Common myeloid progenitor, CD34-positive (primary cell): ENCODE measurements at regions not wholly inside any gene's neighbourhood (a gene's known extent, or its start where the extent isn't known, plus 50 kb on each side); places are given as distances from the start of the nearest gene placed in this dataset.

Experiments used
- CTCF ChIA-PET: fragments of 350-600 bp; sonication (Branson Sonifier 250); formaldehyde crosslinking; loops from one replicate; lab custom pipeline; 2021; ENCODE audit warnings: antibody characterized with exemption; lab: Charles Lee
- POLR2A ChIA-PET: fragments of 350-600 bp; sonication (Branson Sonifier 250); formaldehyde crosslinking; loops from one replicate; lab custom pipeline; 2021; ENCODE audit warnings: antibody characterized with exemption; lab: Charles Lee
- DNase-seq, 3 donors: peaks; one replicate each; pipeline versions ENCODE4 v3.0.0 to v3.0.0-alpha.2; 2013
- H3K27ac ChIP-seq, 2 experiments: 1 replicate in 1 of 2; 2 replicates in 1 of 2; pipeline ENCODE4 v1.7.0; 2013; ENCODE audit warnings: inconsistent platforms in 2 of 2, low read length in 2 of 2, mild to moderate bottlenecking in 2 of 2, low read depth in 1 of 2, moderate library complexity in 1 of 2; ENCODE audit not compliant: severe bottlenecking in 2 of 2, insufficient read depth in 1 of 2, poor library complexity in 1 of 2
- H3K27me3 ChIP-seq, 5 experiments: replicated peaks in 2 of 5; 1 replicate in 3 of 5; 2 replicates in 2 of 5; pipeline versions ENCODE4 v1.6.1 to v1.7.0; 2013; ENCODE audit warnings: low read length in 4 of 5, mild to moderate bottlenecking in 2 of 5, moderate library complexity in 2 of 5, inconsistent platforms in 1 of 5; ENCODE audit not compliant: insufficient read depth in 5 of 5, control insufficient read depth in 4 of 5
- H3K36me3 ChIP-seq, 4 experiments: 1 replicate in 2 of 4; 2 replicates in 2 of 4; pipeline versions ENCODE4 v1.6.1 to v1.7.0; 2013; ENCODE audit warnings: low read length in 3 of 4, control low read depth in 1 of 4, mild to moderate bottlenecking in 1 of 4; ENCODE audit not compliant: control insufficient read depth in 4 of 4, insufficient read depth in 4 of 4
- H3K4me1 ChIP-seq, 4 experiments: 1 replicate in 3 of 4; 2 replicates in 1 of 4; pipeline versions ENCODE4 v1.6.1 to v1.7.1; 2013; ENCODE audit warnings: low read length in 3 of 4, mild to moderate bottlenecking in 3 of 4, control low read depth in 1 of 4, inconsistent platforms in 1 of 4, moderate library complexity in 1 of 4; ENCODE audit not compliant: control insufficient read depth in 4 of 4, insufficient read depth in 4 of 4; ENCODE audit errors: control extremely low read depth in 1 of 4
- H3K4me3 ChIP-seq, 7 experiments: 1 replicate in 4 of 7; 2 replicates in 3 of 7; pipeline versions ENCODE4 v1.5.1 to v1.7.0; 2013; ENCODE audit warnings: mild to moderate bottlenecking in 7 of 7, low read length in 6 of 7, moderate library complexity in 6 of 7, inconsistent platforms in 2 of 7, low read depth in 2 of 7, control low read depth in 1 of 7; ENCODE audit not compliant: insufficient read depth in 4 of 7, control insufficient read depth in 1 of 7; ENCODE audit errors: extremely low read depth in 1 of 7
- H3K9me3 ChIP-seq, 5 experiments: 1 replicate in 4 of 5; 2 replicates in 1 of 5; pipeline versions ENCODE4 v1.6.1 to v1.7.1; 2013; ENCODE audit warnings: low read length in 4 of 5, mild to moderate bottlenecking in 2 of 5, inconsistent platforms in 1 of 5, low read depth in 1 of 5, moderate library complexity in 1 of 5; ENCODE audit not compliant: control insufficient read depth in 4 of 5, insufficient read depth in 2 of 5; ENCODE audit errors: control extremely low read depth in 1 of 5
- whole genome bisulfite sequencing: methylation state at CpG from one replicate; pipeline ENCODE4 v1.1.5; 2013; ENCODE audit not compliant: insufficient coverage; 5-methylcytosine and 5-hydroxymethylcytosine counted together

DNA sequence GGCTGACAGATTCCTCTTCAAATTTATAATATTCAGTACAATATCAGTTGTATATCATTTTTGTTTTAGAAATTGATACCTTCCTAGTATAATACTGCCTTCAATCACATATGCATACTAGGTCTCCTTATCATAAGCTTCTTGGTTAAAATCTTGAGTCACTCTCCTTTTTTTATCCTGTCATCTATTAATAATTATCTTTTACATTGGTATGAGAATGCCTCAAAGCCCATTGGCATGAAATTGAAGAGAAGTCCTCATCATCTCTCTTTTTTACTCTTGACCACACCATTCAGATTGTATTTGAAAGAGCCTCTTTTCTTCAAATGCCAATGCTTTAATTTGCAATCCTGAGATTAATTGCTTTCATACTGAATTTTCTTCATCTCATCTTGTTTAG, 810.3 kb downstream of the BRINP1 start:
- H3K27ac ChIP-seq = no peak overlapping the region
- H3K27me3 ChIP-seq = no peaks in the 10 kb centered on the region
- H3K4me3 ChIP-seq = no peak overlapping the region
- POLR2A ChIA-PET = no interaction called here
- DNase-seq = no peak
- no peaks in the 10 kb centered on the region for H3K4me1 ChIP-seq
- H3K36me3 ChIP-seq = no peaks in the 10 kb centered on the region
- H3K9me3 ChIP-seq = no peaks in the 10 kb centered on the region
- CTCF ChIA-PET = no interaction called here

DNA sequence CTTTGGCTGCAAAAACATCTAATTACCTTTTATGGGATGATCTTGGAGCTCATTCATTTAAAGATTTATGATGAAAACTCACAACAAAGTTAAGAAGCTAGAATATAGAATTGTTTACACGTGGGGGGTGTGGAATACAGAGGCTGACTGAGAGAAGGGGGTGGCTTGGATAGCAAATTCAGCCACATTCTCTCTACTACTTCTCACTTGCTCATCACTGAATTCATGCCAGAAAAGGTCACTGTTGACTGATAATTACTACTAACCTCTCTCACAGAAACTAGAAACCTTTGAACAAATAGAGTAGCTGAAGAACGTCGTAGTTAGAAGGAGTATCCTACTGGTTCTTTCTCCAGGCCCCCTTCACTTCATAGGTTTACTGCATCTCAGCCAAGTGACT, 808.2 kb downstream of the BRINP1 start:
- Histone ChIP-seq H3K27me3 (no peaks in the 10 kb centered on the region), H3K9me3 (no peaks in the 10 kb centered on the region), H3K4me1 (no peaks in the 10 kb centered on the region), H3K36me3 (no peaks in the 10 kb centered on the region), H3K4me3 (no peak overlapping the region), H3K27ac (no peak overlapping the region)
- ChIA-PET CTCF (no interaction called here), POLR2A (no interaction called here)
- no peak for DNase-seq
- WGBS = 95% methylated on average over 2 of the region's 3 CpGs

GRCh38 chr9:118563677-118564076, 805.6 kb downstream of the BRINP1 start:
- ChIA-PET CTCF (no interaction called here), POLR2A (no interaction called here)
- Histone ChIP-seq H3K27me3 (no peaks in the 10 kb centered on the region), H3K4me1 (no peaks in the 10 kb centered on the region), H3K36me3 (no peaks in the 10 kb centered on the region), H3K27ac (no peak overlapping the region), H3K4me3 (no peak overlapping the region), H3K9me3 (no peaks in the 10 kb centered on the region)
- WGBS = 100% methylated on average over 2 of the region's 2 CpGs
- no peak for DNase-seq

DNA sequence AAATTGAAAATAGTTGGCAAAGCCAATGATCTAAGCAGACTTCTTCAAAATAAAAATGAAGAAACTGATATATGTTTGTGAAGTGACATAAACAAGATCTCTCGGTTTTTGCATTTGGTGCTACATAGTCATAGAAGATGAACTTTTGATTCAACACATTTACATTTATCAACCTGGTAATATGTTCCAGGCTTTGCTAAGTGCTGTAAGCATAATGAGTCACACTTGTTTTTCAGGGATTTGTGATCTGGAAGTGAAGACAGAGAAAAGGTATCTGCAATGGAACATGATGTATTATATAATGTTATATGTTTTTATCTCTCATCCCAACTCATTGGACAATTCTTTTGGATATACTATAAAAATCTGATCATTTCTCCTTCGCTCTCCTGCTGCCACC, 801.4 kb downstream of the BRINP1 start:
- POLR2A ChIA-PET = no interaction called here
- WGBS = 100% methylated on average over 1 of the region's 2 CpGs
- H3K4me3 ChIP-seq = no peak overlapping the region
- no peaks in the 10 kb centered on the region for H3K4me1 ChIP-seq
- CTCF ChIA-PET = no interaction called here
- no peaks in the 10 kb centered on the region for H3K9me3 ChIP-seq
- DNase-seq = no peak
- H3K27me3 ChIP-seq = no peaks in the 10 kb centered on the region
- no peak overlapping the region for H3K27ac ChIP-seq
- no peaks in the 10 kb centered on the region for H3K36me3 ChIP-seq

DNA sequence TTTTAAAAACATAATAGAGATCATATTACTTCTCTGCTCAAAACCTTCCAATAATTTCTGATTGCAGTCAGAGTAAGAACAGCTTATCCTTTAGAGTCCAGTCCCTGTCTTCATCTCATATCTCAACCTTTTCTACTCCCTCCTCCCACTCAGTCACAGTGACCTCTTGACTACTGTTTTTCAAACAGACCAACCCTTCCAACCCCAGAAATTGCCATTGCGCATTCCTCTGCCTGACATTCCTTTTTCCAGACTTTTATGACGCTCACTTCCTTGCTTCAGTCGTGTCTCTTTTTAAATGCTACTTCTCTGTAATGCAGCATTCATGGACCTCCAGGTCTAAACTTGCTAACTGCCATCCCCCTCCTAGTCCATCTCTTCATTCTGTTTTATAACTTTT, 800.5 kb downstream of the BRINP1 start:
- H3K27ac ChIP-seq = no peak overlapping the region
- H3K27me3 ChIP-seq = no peaks in the 10 kb centered on the region
- H3K4me3 ChIP-seq = no peak overlapping the region
- H3K36me3 ChIP-seq = no peaks in the 10 kb centered on the region
- DNase-seq = no peak
- H3K9me3 ChIP-seq = no peaks in the 10 kb centered on the region
- ChIA-PET POLR2A (no interaction called here), CTCF (no interaction called here)
- WGBS = 67% methylated on average over 3 of the region's 3 CpGs
- no peaks in the 10 kb centered on the region for H3K4me1 ChIP-seq

DNA sequence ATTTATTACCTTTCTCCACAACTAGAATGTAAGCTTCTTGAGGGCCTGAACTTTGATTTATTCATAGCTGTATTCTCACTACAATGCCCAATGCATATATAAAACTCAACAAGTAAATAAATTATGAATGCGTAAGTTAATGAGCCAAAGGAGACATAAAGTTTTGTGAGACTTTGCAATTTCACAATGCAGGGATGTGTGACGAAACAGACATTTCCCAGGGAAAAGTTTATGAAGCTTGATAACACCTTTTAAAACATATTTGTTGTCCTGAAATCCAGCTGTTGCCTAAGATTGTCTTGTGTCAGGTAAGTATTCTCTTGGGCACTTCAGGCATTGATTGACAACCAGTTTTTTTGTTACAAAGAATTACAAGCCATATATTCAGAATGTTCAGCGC, 800.1 kb downstream of the BRINP1 start:
- H3K27me3 ChIP-seq = no peaks in the 10 kb centered on the region
- POLR2A ChIA-PET = no interaction called here
- H3K36me3 ChIP-seq = no peaks in the 10 kb centered on the region
- WGBS = 100% methylated on average over 2 of the region's 3 CpGs
- H3K9me3 ChIP-seq = no peaks in the 10 kb centered on the region
- H3K27ac ChIP-seq = no peak overlapping the region
- DNase-seq = no peak
- H3K4me1 ChIP-seq = no peaks in the 10 kb centered on the region
- no peak overlapping the region for H3K4me3 ChIP-seq
- CTCF ChIA-PET = no interaction called here

DNA sequence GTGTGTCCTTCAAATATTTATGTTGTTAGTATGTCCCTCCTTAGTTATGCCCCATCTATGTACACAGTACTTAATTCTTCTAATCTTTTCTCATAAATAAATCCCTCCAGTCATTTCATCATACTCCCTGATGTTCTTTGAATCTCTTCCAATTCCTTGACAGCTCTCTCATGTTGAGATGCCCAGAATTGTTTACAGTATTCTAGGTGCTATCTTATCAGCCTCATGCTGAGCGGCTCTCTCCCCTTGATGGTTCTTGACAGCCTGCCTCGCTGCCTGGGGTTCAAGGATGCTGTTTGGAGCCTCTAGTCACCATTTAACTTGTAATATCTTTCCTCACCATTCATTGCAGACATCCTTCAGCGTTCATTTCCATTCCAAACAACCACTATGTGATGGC, 799.2 kb downstream of the BRINP1 start:
- no peaks in the 10 kb centered on the region for H3K4me1 ChIP-seq
- no peaks in the 10 kb centered on the region for H3K9me3 ChIP-seq
- no peak for DNase-seq
- POLR2A ChIA-PET = no interaction called here
- CTCF ChIA-PET = no interaction called here
- H3K4me3 ChIP-seq = no peak overlapping the region
- no peak overlapping the region for H3K27ac ChIP-seq
- H3K36me3 ChIP-seq = no peaks in the 10 kb centered on the region
- WGBS = 75% methylated on average over 2 of the region's 3 CpGs
- H3K27me3 ChIP-seq = no peaks in the 10 kb centered on the region
